Skeletal muscle satellite cell (primary cell): ENCODE measurements at regions not wholly inside any gene's neighbourhood (a gene's known extent, or its start where the extent isn't known, plus 50 kb on each side); places are given as distances from the start of the nearest gene placed in this dataset.
"Not testable (repeated sequence)": the region's sequence is repeated elsewhere in the genome, so short reads cannot be mapped to it uniquely, and the experiment has no call there.

Source experiments
- H3K27me3 ChIP-seq: 2 replicates; pipeline ENCODE4 v1.7.0; 2013; ENCODE audit warnings: low read length; ENCODE audit not compliant: control insufficient read depth, insufficient read depth
- H3K36me3 ChIP-seq: 2 replicates; pipeline ENCODE4 v1.7.0; 2013; ENCODE audit warnings: mild to moderate bottlenecking, control low read depth, low read length; ENCODE audit not compliant: insufficient read depth
- H3K4me1 ChIP-seq: 2 replicates; pipeline ENCODE4 v1.7.0; 2013; ENCODE audit warnings: low read length; ENCODE audit not compliant: control insufficient read depth, insufficient read depth
- H3K4me2 ChIP-seq: 2 replicates; pipeline ENCODE4 v1.7.0; 2013; ENCODE audit warnings: mild to moderate bottlenecking, low read length
- H3K4me3 ChIP-seq: 2 replicates; pipeline ENCODE4 v1.7.0; 2013; ENCODE audit warnings: low read length
- H3K9ac ChIP-seq: 2 replicates; pipeline ENCODE4 v1.7.0; 2013; ENCODE audit warnings: mild to moderate bottlenecking, low read depth, low read length, moderate library complexity
- H3K9me3 ChIP-seq: replicated peaks from 2 replicates; pipeline ENCODE4 v1.7.0; 2013; ENCODE audit warnings: mild to moderate bottlenecking, control low read depth, low read length

DNA sequence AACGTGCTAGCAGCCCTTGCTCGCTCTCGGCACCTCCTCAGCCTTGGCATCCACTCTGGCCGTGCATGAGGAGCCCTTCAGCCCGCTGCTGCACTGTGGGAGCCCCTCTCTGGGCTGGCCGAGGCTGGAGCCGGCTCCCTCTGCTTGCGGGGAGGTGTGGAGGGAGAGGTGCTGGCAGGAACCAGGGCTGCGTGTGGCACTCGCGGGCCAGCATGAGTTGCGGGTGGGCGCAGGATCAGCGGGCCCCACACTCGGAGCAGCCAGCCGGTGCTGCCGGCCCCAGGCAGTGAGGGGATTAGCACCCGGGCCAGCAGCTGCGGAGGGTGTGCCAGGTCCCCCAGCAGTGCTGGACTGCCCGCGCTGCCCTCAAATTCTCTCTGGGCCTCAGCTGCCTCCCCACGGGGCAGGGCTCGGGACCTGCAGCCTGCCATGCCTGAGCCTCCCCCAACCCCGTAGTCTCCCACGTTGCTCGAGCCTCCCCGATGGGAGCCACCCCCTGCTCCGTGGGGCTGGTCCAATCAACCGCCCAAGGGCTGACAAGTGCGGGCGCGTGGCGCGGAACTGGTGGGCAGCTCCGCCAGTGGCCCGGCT, 1743.4 kb upstream of the CELF4 start:
- not testable (repeated sequence) for H3K27me3 ChIP-seq, H3K9ac ChIP-seq, H3K9me3 ChIP-seq, H3K4me1 ChIP-seq, H3K36me3 ChIP-seq, H3K4me2 ChIP-seq, H3K4me3 ChIP-seq

DNA sequence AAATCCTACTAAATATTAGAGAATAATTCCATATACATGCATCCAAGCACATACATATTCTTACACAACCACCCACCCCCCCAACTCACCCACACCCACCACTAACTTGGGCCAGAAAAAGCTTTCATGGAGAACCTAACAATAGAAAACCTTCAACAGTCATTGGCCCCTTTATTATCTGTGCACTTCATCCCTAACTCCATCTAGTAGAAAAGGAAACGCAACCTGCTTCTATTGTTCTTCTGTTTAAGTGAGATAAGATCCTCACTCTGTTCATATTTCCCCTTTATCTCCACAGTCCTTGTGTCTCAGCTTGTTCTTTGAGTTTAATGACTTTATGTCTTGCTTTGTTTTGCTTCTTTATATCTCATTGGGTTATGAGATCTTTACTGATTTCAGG, 1740.2 kb upstream of the CELF4 start:
- Histone ChIP-seq H3K4me2 (no peak overlapping the region), H3K9ac (no peak overlapping the region), H3K36me3 (no peaks in the 10 kb centered on the region), H3K9me3 (no peaks in the 10 kb centered on the region), H3K4me1 (no peaks in the 10 kb centered on the region), H3K4me3 (no peak overlapping the region), H3K27me3 (no peaks in the 10 kb centered on the region)

DNA sequence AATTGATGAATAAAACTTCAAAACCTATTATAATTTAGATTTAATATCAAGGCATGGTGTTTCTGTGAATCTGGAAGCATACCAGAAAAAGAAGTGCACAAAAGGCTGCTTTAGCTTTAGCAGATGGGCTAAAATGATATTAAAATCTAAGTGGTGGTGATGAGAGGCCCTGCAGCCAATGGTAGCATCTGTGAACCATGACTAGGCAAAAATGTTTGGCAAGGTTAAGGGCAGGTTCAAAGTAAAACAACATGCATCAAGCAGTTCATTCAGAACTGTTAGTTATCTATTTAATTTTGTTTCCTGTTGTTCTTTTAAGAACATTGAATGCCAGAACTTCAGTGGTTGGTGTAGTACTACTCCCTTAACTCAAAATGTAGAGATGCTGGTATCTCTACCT, 1736.9 kb upstream of the CELF4 start:
- Histone ChIP-seq H3K9me3 (no peaks in the 10 kb centered on the region), H3K4me3 (no peak overlapping the region), H3K36me3 (no peaks in the 10 kb centered on the region), H3K27me3 (no peaks in the 10 kb centered on the region), H3K4me1 (no peaks in the 10 kb centered on the region), H3K9ac (no peak overlapping the region), H3K4me2 (no peak overlapping the region)

DNA sequence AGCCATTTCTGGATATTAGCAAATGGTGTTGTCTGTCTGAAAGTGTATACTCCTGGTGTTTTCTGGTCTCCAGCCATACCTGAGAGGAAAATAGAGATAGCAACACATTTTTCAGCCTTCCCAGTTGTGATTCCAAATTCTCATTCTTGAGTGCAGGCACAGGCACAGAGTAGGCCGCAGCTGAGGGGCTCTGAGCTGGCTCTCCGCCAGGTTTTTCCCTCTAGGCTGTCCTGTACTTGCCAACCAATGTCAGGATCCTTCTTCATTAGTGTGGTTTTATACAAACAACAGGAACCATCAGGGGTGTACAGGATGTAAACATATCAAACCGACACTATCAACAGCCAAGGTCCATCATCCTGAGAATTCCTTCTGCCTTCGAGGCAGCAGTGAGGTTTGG, 1733.6 kb upstream of the CELF4 start:
- no peak overlapping the region for H3K4me2 ChIP-seq
- H3K27me3 ChIP-seq, result no peaks in the 10 kb centered on the region
- no peaks in the 10 kb centered on the region for H3K36me3 ChIP-seq
- no peaks in the 10 kb centered on the region for H3K4me1 ChIP-seq
- H3K9ac ChIP-seq, result no peak overlapping the region
- H3K9me3 ChIP-seq, result no peaks in the 10 kb centered on the region
- no peak overlapping the region for H3K4me3 ChIP-seq

DNA sequence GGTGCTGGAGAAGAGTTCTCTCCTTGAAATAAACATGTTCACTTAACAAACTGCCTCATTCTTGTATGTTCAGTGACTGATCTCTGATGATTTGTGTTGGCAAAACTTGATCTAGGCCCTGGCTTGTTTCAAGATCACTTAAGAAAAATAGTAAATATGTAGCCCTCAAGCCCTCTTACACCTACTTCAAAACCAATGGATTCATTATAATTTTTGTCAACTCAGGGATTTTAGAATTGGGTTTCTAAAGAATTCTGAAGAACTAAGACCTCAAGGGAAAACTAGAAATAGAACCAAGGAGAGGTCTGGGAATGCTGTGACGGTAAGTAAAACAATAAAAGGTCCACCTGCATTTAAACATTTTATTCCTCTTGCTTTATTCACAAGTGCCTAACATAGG, 1731.6 kb upstream of the CELF4 start:
- Histone ChIP-seq H3K4me2 (no peak overlapping the region), H3K36me3 (no peaks in the 10 kb centered on the region), H3K4me3 (no peak overlapping the region), H3K4me1 (no peaks in the 10 kb centered on the region), H3K9ac (no peak overlapping the region), H3K9me3 (no peaks in the 10 kb centered on the region), H3K27me3 (no peaks in the 10 kb centered on the region)

DNA sequence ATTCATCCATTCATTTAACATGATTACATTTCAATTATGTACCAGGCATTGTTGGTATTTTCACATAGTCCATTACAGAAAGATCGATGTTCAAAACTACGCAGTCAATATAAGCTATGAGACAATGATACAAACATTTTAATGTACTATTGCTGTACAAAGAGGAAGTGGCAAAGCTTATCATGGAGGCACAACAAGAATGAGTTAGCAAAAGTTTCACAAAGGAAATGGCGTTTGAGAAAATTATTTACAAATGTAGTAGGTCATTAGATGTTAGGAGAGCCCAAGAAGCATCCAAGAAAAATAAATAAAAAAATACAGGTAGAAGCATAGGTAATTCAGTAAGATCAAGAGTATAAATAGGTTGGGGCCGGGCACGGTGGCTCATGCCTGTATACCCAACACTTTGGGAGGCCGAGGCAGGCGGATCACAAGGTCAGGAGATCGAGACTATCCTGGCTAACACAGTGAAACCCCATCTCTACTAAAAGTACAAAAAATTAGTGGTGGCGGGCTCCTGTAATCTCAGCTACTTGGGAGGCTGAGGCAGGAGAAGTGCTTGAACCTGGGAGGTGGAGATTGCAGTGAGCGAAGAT, 1730.8 kb upstream of the CELF4 start:
- H3K4me1 ChIP-seq, result no peaks in the 10 kb centered on the region
- no peaks in the 10 kb centered on the region for H3K9me3 ChIP-seq
- H3K4me2 ChIP-seq, result no peak overlapping the region
- no peak overlapping the region for H3K4me3 ChIP-seq
- no peaks in the 10 kb centered on the region for H3K27me3 ChIP-seq
- no peak overlapping the region for H3K9ac ChIP-seq
- no peaks in the 10 kb centered on the region for H3K36me3 ChIP-seq

DNA sequence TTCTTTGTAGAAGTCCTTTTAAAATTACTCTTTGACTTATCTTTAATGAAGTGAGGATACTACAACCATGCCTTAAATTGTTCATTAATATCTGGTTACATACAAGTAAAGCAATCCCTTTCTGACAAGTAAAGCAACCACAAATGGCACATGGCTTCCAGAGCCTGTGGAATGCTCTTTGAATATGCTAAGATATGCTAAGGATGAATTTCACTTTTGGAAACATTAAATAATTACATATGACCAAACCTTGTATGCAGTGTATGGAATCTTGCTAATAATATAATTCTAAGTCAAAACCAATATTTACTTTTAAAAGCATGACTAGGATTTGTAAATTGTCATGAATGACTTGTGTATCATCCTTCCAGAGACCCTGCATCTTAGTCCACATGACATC, 1711.2 kb upstream of the CELF4 start:
- Histone ChIP-seq H3K4me1 (peaks cover 3% of the 10 kb centered on the region), H3K9ac (no peak overlapping the region), H3K4me3 (no peak overlapping the region), H3K27me3 (no peaks in the 10 kb centered on the region), H3K4me2 (no peak overlapping the region), H3K36me3 (no peaks in the 10 kb centered on the region), H3K9me3 (no peaks in the 10 kb centered on the region)

DNA sequence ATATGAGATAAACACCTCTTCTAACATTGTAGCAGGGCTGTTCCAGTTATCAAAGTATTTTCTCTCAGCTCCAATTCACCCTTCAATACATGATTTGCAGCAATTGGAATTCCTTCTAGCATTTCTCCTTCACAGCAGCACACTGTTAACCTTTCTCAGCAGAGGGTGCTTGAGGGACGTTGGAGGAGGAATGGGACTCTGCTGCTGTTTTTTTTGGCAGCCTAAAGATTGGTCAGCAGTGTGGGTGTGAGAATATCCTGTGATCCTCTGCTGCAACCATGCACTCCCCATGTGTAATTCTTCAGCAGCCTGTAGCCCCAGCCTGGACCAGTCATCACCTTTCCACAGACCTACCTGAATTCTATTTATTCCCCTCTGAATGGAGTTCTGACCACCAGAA, 1708.9 kb upstream of the CELF4 start:
- Histone ChIP-seq H3K9me3 (no peaks in the 10 kb centered on the region), H3K4me2 (no peak overlapping the region), H3K4me1 (peaks cover 3% of the 10 kb centered on the region), H3K9ac (no peak overlapping the region), H3K4me3 (no peak overlapping the region), H3K27me3 (no peaks in the 10 kb centered on the region), H3K36me3 (no peaks in the 10 kb centered on the region)

DNA sequence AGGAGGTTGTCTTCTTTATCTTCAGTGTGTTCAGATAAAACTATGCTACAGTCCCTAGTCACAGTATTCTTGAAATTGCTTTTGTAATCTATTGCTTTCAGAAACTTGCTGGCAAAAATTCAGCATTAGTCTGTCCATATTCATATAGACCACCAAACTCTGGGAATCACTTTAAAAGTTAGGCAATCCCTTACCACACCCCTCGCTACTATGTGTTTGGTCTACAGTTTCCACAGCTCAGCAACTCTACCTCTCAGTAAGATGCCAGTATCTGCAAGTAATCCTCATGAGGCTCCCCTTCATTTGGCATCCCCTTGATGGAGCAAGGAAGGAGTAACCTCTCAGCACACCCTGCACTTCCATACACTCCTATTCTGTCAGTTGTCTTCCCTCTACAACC, 1706.6 kb upstream of the CELF4 start:
- Histone ChIP-seq H3K4me3 (no peak overlapping the region), H3K27me3 (no peaks in the 10 kb centered on the region), H3K9ac (no peak overlapping the region), H3K4me1 (peaks cover 3% of the 10 kb centered on the region), H3K4me2 (no peak overlapping the region), H3K36me3 (no peaks in the 10 kb centered on the region), H3K9me3 (no peaks in the 10 kb centered on the region)

DNA sequence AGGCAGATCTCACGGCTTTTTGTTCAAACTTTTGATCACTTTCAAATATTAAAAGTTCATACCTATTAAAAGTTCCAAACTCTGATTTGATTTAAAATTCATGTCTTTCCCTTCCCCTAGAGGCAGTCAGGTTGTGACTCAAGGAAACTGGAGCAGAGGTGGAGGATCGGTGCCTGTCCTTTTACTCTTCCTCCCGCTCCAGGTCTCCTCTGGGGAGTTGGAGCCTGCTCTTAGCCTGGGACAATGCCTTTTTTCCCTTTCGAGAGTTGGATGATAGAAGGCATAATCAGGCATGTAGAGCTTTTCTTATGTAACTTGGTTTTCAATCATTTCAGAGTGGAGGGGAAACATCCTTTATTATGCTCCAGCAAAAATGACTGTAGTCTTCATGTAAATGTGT, 1706.1 kb upstream of the CELF4 start:
- Histone ChIP-seq H3K36me3 (no peaks in the 10 kb centered on the region), H3K4me1 (peaks cover 3% of the 10 kb centered on the region), H3K4me2 (no peak overlapping the region), H3K4me3 (no peak overlapping the region), H3K27me3 (no peaks in the 10 kb centered on the region), H3K9me3 (no peaks in the 10 kb centered on the region), H3K9ac (no peak overlapping the region)

DNA sequence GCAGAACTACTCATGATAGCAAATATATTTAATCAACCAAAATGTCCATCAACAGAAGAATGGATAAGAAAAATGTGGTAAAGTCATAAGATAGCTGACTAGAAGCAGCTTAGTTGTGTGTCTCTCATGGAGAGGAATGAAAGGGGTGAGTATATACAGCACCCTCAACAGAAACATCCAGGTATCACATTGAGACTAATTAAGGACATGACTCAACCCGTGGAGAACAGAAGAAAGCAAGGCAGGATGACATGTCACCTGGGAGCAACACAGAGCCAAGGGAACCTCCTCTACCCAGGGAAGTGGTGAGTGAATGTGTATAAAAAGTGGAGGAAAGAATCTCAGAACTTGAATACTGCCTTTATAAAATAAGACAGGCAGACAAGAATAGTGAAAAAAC, 1695.0 kb upstream of the CELF4 start:
- H3K4me2 ChIP-seq, result no peak overlapping the region
- H3K36me3 ChIP-seq, result no peaks in the 10 kb centered on the region
- H3K9me3 ChIP-seq, result no peaks in the 10 kb centered on the region
- no peak overlapping the region for H3K9ac ChIP-seq
- no peaks in the 10 kb centered on the region for H3K27me3 ChIP-seq
- H3K4me3 ChIP-seq, result no peak overlapping the region
- H3K4me1 ChIP-seq, result no peaks in the 10 kb centered on the region

DNA sequence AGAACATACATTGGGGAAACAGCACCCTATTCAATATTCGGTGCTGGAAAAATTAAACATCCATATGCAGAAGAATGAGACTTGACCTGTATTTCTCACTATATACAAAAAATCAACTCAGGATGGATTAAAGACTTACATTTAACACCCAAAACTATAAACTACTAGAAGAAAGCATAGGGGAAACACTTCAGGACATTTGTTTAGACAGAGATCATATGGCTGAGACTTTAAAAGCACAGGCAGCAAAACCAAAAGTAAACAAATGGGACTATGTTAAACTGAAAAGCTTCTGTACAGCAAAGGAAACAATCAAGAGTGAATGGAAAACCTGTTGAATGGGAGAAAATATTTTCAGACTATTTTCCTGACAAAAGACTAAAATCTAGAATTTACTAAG, 1694.1 kb upstream of the CELF4 start:
- Histone ChIP-seq H3K4me3 (no peak overlapping the region), H3K4me1 (no peaks in the 10 kb centered on the region), H3K4me2 (no peak overlapping the region), H3K27me3 (no peaks in the 10 kb centered on the region), H3K36me3 (no peaks in the 10 kb centered on the region), H3K9ac (no peak overlapping the region), H3K9me3 (no peaks in the 10 kb centered on the region)
